ENCODE measurements at regions not wholly inside any gene's neighbourhood (a gene's known extent, or its start where the extent isn't known, plus 50 kb on each side); places are given as distances from the start of the nearest gene placed in this dataset.

DNA sequence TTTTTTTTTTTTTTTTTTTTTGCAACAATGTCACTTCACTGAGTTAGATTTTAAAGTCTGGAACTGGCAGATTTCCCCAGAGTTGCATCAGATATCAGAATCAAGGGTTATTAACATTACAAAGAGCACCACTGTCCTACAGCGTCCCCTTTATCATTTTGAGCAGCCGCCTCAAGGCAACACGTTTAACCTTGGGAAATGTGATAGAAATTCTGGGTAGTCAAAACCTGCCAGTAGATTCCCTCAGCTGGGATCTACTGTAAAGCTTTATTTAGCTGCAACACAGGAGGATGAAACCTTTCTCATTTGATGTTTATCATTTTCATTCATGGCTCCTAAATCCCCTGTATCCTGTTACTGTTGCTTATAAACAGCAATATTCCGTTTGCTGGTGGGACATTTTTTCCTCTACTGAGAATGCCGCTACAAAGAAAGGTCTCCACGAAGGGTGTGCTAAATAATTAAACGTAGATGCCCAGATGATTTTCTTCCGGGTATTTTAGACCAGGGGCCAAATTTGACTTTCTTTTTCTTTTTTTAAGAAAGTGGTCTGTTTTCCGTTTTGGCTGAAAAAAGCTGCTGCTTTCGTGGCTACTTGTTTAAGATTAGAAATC lies 436.1 kb upstream of the GOT2 start:
- Histone ChIP-seq H3K27me3 (ENCODE audit: control insufficient read depth in 4 of 4, insufficient read depth in 4 of 4, low read length in 3 of 4) (no peaks in the 10 kb centered on the region), H3K4me3 (ENCODE audit: low read depth in 1 of 3, low read length in 3 of 3) (no peak overlapping the region), H3K27ac (ENCODE audit: low read depth in 1 of 2, low read length in 2 of 2) (no peak overlapping the region), H3K36me3 (ENCODE audit: control insufficient read depth in 4 of 4, insufficient read depth in 3 of 4, low read depth in 1 of 4, low read length in 3 of 4) (no peaks in the 10 kb centered on the region), H3K9me3 (ENCODE audit: control insufficient read depth in 4 of 4, low read length in 3 of 4) (no peaks in the 10 kb centered on the region), H3K9ac (ENCODE audit: low read depth in 1 of 2, low read length in 2 of 2) (no peak overlapping the region), H3K4me1 (ENCODE audit: control insufficient read depth in 4 of 4, insufficient read depth in 4 of 4, low read length in 3 of 4) (no peaks in the 10 kb centered on the region)
- DNase-seq (ENCODE audit: low spot score), result no peak
- TF ChIP-seq FOXA1 (IDR thresholded peaks at IDR 0.05), result no peak
- no peak for TF ChIP-seq RAD21 (IDR thresholded peaks at IDR 0.05)
- no peak for TF ChIP-seq HNF4A (conservative IDR thresholded peaks at IDR 0.05)
- TF ChIP-seq, protein P1, sequence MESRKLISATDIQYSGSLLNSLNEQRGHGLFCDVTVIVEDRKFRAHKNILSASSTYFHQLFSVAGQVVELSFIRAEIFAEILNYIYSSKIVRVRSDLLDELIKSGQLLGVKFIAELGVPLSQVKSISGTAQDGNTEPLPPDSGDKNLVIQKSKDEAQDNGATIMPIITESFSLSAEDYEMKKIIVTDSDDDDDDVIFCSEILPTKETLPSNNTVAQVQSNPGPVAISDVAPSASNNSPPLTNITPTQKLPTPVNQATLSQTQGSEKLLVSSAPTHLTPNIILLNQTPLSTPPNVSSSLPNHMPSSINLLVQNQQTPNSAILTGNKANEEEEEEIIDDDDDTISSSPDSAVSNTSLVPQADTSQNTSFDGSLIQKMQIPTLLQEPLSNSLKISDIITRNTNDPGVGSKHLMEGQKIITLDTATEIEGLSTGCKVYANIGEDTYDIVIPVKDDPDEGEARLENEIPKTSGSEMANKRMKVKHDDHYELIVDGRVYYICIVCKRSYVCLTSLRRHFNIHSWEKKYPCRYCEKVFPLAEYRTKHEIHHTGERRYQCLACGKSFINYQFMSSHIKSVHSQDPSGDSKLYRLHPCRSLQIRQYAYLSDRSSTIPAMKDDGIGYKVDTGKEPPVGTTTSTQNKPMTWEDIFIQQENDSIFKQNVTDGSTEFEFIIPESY (IDR thresholded peaks at IDR 0.05), result no peak
- no peak for TF ChIP-seq YY1 (IDR thresholded peaks at IDR 0.05)
- TF ChIP-seq RXRA (IDR thresholded peaks at IDR 0.05), result no peak
- no peak for TF ChIP-seq HNF4G (IDR thresholded peaks at IDR 0.05)
- no peak for TF ChIP-seq GABPA (IDR thresholded peaks at IDR 0.05 in 1 of 2, conservative IDR thresholded peaks at IDR 0.05 in 1 of 2)
- TF ChIP-seq NR2F2 (IDR thresholded peaks at IDR 0.05), result no peak
- no peak for TF ChIP-seq TAF1 (conservative IDR thresholded peaks at IDR 0.05)
- TF ChIP-seq, protein P2, sequence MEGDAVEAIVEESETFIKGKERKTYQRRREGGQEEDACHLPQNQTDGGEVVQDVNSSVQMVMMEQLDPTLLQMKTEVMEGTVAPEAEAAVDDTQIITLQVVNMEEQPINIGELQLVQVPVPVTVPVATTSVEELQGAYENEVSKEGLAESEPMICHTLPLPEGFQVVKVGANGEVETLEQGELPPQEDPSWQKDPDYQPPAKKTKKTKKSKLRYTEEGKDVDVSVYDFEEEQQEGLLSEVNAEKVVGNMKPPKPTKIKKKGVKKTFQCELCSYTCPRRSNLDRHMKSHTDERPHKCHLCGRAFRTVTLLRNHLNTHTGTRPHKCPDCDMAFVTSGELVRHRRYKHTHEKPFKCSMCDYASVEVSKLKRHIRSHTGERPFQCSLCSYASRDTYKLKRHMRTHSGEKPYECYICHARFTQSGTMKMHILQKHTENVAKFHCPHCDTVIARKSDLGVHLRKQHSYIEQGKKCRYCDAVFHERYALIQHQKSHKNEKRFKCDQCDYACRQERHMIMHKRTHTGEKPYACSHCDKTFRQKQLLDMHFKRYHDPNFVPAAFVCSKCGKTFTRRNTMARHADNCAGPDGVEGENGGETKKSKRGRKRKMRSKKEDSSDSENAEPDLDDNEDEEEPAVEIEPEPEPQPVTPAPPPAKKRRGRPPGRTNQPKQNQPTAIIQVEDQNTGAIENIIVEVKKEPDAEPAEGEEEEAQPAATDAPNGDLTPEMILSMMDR (IDR thresholded peaks at IDR 0.05; ENCODE audit: low read depth, low read length, missing input control), result no peak
- no peak for TF ChIP-seq SP1 (IDR thresholded peaks at IDR 0.05)
- TF ChIP-seq, protein P3, sequence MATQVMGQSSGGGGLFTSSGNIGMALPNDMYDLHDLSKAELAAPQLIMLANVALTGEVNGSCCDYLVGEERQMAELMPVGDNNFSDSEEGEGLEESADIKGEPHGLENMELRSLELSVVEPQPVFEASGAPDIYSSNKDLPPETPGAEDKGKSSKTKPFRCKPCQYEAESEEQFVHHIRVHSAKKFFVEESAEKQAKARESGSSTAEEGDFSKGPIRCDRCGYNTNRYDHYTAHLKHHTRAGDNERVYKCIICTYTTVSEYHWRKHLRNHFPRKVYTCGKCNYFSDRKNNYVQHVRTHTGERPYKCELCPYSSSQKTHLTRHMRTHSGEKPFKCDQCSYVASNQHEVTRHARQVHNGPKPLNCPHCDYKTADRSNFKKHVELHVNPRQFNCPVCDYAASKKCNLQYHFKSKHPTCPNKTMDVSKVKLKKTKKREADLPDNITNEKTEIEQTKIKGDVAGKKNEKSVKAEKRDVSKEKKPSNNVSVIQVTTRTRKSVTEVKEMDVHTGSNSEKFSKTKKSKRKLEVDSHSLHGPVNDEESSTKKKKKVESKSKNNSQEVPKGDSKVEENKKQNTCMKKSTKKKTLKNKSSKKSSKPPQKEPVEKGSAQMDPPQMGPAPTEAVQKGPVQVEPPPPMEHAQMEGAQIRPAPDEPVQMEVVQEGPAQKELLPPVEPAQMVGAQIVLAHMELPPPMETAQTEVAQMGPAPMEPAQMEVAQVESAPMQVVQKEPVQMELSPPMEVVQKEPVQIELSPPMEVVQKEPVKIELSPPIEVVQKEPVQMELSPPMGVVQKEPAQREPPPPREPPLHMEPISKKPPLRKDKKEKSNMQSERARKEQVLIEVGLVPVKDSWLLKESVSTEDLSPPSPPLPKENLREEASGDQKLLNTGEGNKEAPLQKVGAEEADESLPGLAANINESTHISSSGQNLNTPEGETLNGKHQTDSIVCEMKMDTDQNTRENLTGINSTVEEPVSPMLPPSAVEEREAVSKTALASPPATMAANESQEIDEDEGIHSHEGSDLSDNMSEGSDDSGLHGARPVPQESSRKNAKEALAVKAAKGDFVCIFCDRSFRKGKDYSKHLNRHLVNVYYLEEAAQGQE (IDR thresholded peaks at IDR 0.05), result no peak
- no peak for TF ChIP-seq JUND (IDR thresholded peaks at IDR 0.05)
- no peak for TF ChIP-seq EGR1 (IDR thresholded peaks at IDR 0.05; ENCODE audit: low read depth in 2 of 2)
- 28% methylated on average over 10 of the region's 10 CpGs for WGBS

DNA sequence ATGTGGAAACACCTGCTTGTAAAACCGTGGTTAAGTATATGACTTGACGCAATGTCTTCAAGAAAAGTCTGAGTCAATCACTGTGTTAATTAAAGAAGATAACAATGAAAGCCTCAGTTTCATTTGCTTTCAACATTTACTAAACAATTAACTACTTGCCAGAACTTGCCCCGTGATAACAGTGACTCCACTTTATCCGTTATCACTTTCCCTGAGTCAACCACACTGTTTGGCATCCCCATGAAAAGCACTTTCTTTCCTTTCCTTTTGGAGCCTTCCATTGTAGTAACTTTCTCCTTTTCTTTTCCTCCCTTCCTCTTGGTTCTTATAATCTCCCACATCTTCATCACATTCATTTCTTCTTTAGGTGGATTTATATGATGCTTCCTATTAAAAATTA lies 435.1 kb upstream of the GOT2 start:
- H3K36me3 ChIP-seq (ENCODE audit: control insufficient read depth in 4 of 4, insufficient read depth in 3 of 4, low read depth in 1 of 4, low read length in 3 of 4), result no peaks in the 10 kb centered on the region
- WGBS, result 32% methylated on average over 4 of the region's 4 CpGs
- no peaks in the 10 kb centered on the region for H3K4me1 ChIP-seq (ENCODE audit: control insufficient read depth in 4 of 4, insufficient read depth in 4 of 4, low read length in 3 of 4)
- H3K27ac ChIP-seq (ENCODE audit: low read depth in 1 of 2, low read length in 2 of 2), result no peak overlapping the region
- no peaks in the 10 kb centered on the region for H3K9me3 ChIP-seq (ENCODE audit: control insufficient read depth in 4 of 4, low read length in 3 of 4)
- no peak overlapping the region for H3K9ac ChIP-seq (ENCODE audit: low read depth in 1 of 2, low read length in 2 of 2)
- DNase-seq (ENCODE audit: low spot score), result no peak
- H3K27me3 ChIP-seq (ENCODE audit: control insufficient read depth in 4 of 4, insufficient read depth in 4 of 4, low read length in 3 of 4), result no peaks in the 10 kb centered on the region
- H3K4me3 ChIP-seq (ENCODE audit: low read depth in 1 of 3, low read length in 3 of 3), result no peak overlapping the region
- TF ChIP-seq RAD21 (IDR thresholded peaks at IDR 0.05), result no peak
- no peak for TF ChIP-seq YY1 (IDR thresholded peaks at IDR 0.05)
- TF ChIP-seq RXRA (IDR thresholded peaks at IDR 0.05), result no peak

Data from liver (tissue), 8 donors.